IMR-90 (cell line): ENCODE measurements at regions not wholly inside any gene's neighbourhood (a gene's known extent, or its start where the extent isn't known, plus 50 kb on each side); places are given as distances from the start of the nearest gene placed in this dataset.

Source experiments
- ATAC-seq: fragments of 200-7000 bp; cut with Tn5 transposase; 2 replicates; pipeline ENCODE4 v1.9.1; 2020; ENCODE audit warnings: low read depth, mild to moderate bottlenecking, moderate library complexity
- BruUV-seq: library from RNA; stranded (reverse); fragments of 400-500 nt; replicated peaks from 2 replicates; lab custom pipeline; 2021; lab: Mats Ljungman, UMichigan
- CTCF ChIA-PET: fragments of 300-600 bp; formaldehyde crosslinking; extraction: SDS; loops from one replicate; lab custom pipeline; 2021; ENCODE audit warnings: antibody characterized with exemption; lab: Yijun Ruan, JAX
- POLR2A ChIA-PET: fragments of 300-600 bp; sonication (Branson Sonifier 250); formaldehyde crosslinking; loops from one replicate; lab custom pipeline; 2022; ENCODE audit warnings: antibody characterized with exemption; ENCODE audit not compliant: unreplicated experiment; lab: Charles Lee
- DNase-seq: peaks from one replicate; pipeline ENCODE4 v3.0.0; 2013
- H2AFZ ChIP-seq: replicated peaks from 2 replicates; pipeline ENCODE3; 2013; ENCODE audit warnings: low read length, mild to moderate bottlenecking; ENCODE audit not compliant: poor library complexity
- H2AK5ac ChIP-seq: 2 replicates; pipeline ENCODE4 v1.6.1; 2013; ENCODE audit warnings: low read depth, low read length, inconsistent platforms
- H2AK9ac ChIP-seq: replicated peaks from 2 replicates; pipeline ENCODE3; 2013; ENCODE audit warnings: mild to moderate bottlenecking, low read depth, low read length, moderate library complexity; ENCODE audit not compliant: poor library complexity
- H2BK120ac ChIP-seq: 2 replicates; pipeline ENCODE4 v1.6.1; 2013; ENCODE audit warnings: low read depth, low read length, inconsistent platforms
- H2BK15ac ChIP-seq: 3 replicates; pipeline ENCODE4 v1.6.1; 2013; ENCODE audit warnings: low read depth, low read length, inconsistent platforms
- H2BK20ac ChIP-seq: 2 replicates; pipeline ENCODE4 v1.6.1; 2013; ENCODE audit warnings: low read depth, mild to moderate bottlenecking, inconsistent platforms, low read length, moderate library complexity
- H2BK5ac ChIP-seq: 2 replicates; pipeline ENCODE4 v1.6.1; 2013; ENCODE audit warnings: mild to moderate bottlenecking, low read depth, low read length, inconsistent platforms; ENCODE audit not compliant: poor library complexity, severe bottlenecking
- H3K14ac ChIP-seq: replicated peaks from 2 replicates; pipeline ENCODE4 v1.6.1; 2013; ENCODE audit warnings: low read depth, low read length, inconsistent platforms
- H3K18ac ChIP-seq: 2 replicates; pipeline ENCODE4 v1.6.1; 2013; ENCODE audit warnings: low read depth, low read length, control low read depth
- H3K23ac ChIP-seq: 2 replicates; pipeline ENCODE4 v1.6.1; 2013; ENCODE audit warnings: low read depth, low read length, inconsistent platforms
- H3K27ac ChIP-seq: 2 replicates; pipeline ENCODE4 v1.5.1; 2013; ENCODE audit warnings: mild to moderate bottlenecking, control low read depth, low read length; ENCODE audit not compliant: insufficient read depth
- H3K27me3 ChIP-seq: 2 replicates; pipeline ENCODE4 v1.6.1; 2013; ENCODE audit warnings: low read length; ENCODE audit not compliant: control insufficient read depth, insufficient read depth
- H3K36me3 ChIP-seq: 2 replicates; pipeline ENCODE4 v1.6.1; 2013; ENCODE audit warnings: low read length, mixed read lengths; ENCODE audit not compliant: control insufficient read depth, insufficient read depth
- H3K4ac ChIP-seq: 2 replicates; pipeline ENCODE4 v1.6.1; 2013; ENCODE audit warnings: low read depth, low read length, inconsistent platforms
- H3K4me1 ChIP-seq: 2 replicates; pipeline ENCODE4 v1.6.1; 2013; ENCODE audit warnings: low read length, mixed read lengths; ENCODE audit not compliant: control insufficient read depth, insufficient read depth
- H3K4me2 ChIP-seq: 2 replicates; pipeline ENCODE4 v1.6.1; 2013; ENCODE audit warnings: low read depth, mild to moderate bottlenecking, control low read depth, low read length, moderate library complexity
- H3K4me3 ChIP-seq: 2 replicates; pipeline ENCODE4 v1.5.1; 2013; ENCODE audit warnings: low read depth, mild to moderate bottlenecking, control low read depth, low read length, moderate library complexity; ENCODE audit not compliant: insufficient read depth
- H3K56ac ChIP-seq: 2 replicates; pipeline ENCODE4 v1.6.1; 2013; ENCODE audit warnings: low read length, inconsistent platforms; ENCODE audit not compliant: insufficient read depth; ENCODE audit errors: extremely low read depth
- H3K79me1 ChIP-seq, 2 experiments: 2 replicates each; pipeline ENCODE4 v1.6.1; 2013; ENCODE audit warnings: low read length in 2 of 2, inconsistent platforms in 1 of 2, low read depth in 1 of 2
- H3K9ac ChIP-seq: 2 replicates; pipeline ENCODE4 v1.6.1; 2013; ENCODE audit warnings: low read depth, low read length, control low read depth
- H3K9me1 ChIP-seq: 2 replicates; pipeline ENCODE4 v1.6.1; 2013; ENCODE audit warnings: low read length, inconsistent platforms; ENCODE audit not compliant: insufficient read depth
- H3K9me3 ChIP-seq: 2 replicates; pipeline ENCODE4 v1.6.1; 2013; ENCODE audit warnings: low read length; ENCODE audit not compliant: control insufficient read depth, insufficient read depth
- H4K20me1 ChIP-seq: 2 replicates; pipeline ENCODE4 v1.6.1; 2013; ENCODE audit warnings: low read length, inconsistent platforms; ENCODE audit not compliant: insufficient read depth
- H4K5ac ChIP-seq: 2 replicates; pipeline ENCODE4 v1.6.1; 2013; ENCODE audit warnings: mild to moderate bottlenecking, low read depth, low read length, control low read depth
- H4K8ac ChIP-seq, 2 experiments: 2 replicates each; pipeline ENCODE4 v1.6.1; 2013; ENCODE audit warnings: low read depth in 2 of 2, low read length in 2 of 2, control low read depth in 1 of 2, inconsistent platforms in 1 of 2
- H4K91ac ChIP-seq: 2 replicates; pipeline ENCODE4 v1.6.1; 2013; ENCODE audit warnings: low read depth, low read length, inconsistent platforms; ENCODE audit not compliant: insufficient read depth
- BHLHE40 ChIP-seq: fragments of 150-350 bp; IDR thresholded peaks from 2 replicates; pipeline ENCODE4 v1.6.1; 2016; ENCODE audit warnings: mild to moderate bottlenecking, low read depth, low read length
- CEBPB ChIP-seq: IDR thresholded peaks from 2 replicates; pipeline ENCODE4 v1.6.1; 2012; ENCODE audit warnings: low read depth, low read length, improper control_type of control experiment
- CHD1 ChIP-seq: IDR thresholded peaks from 2 replicates; pipeline ENCODE4 v1.6.1; 2012; ENCODE audit warnings: low read depth, low read length, improper control_type of control experiment
- FOS ChIP-seq: fragments of 150-350 bp; IDR thresholded peaks from 2 replicates; pipeline ENCODE4 v1.6.1; 2016; ENCODE audit warnings: low read depth, low read length
- MAFK ChIP-seq: IDR thresholded peaks from 2 replicates; pipeline ENCODE4 v1.6.1; 2012; ENCODE audit warnings: low read depth, low read length, improper control_type of control experiment
- MAZ ChIP-seq: IDR thresholded peaks from 2 replicates; pipeline ENCODE4 v1.6.1; 2012; ENCODE audit warnings: low read depth, mild to moderate bottlenecking, low read length, improper control_type of control experiment, moderate library complexity, borderline replicate concordance
- MXI1 ChIP-seq: IDR thresholded peaks from 2 replicates; pipeline ENCODE4 v1.6.1; 2012; ENCODE audit warnings: low read depth, mild to moderate bottlenecking, low read length, moderate library complexity, borderline replicate concordance
- NFE2L2 ChIP-seq: fragments of 150-350 bp; IDR thresholded peaks from 2 replicates; pipeline ENCODE4 v1.6.1; 2016; ENCODE audit warnings: low read depth, mild to moderate bottlenecking, low read length
- POLR2A ChIP-seq: IDR thresholded peaks from 2 replicates; pipeline ENCODE4 v1.6.1; 2012; ENCODE audit warnings: mild to moderate bottlenecking, low read depth, low read length
- RAD21 ChIP-seq: IDR thresholded peaks from 2 replicates; pipeline ENCODE4 v1.6.1; 2012; ENCODE audit warnings: low read length, improper control_type of control experiment
- RCOR1 ChIP-seq: IDR thresholded peaks from 2 replicates; pipeline ENCODE4 v1.6.1; 2012; ENCODE audit warnings: mild to moderate bottlenecking, low read length, improper control_type of control experiment; ENCODE audit not compliant: insufficient replicate concordance
- RFX5 ChIP-seq: IDR thresholded peaks from 2 replicates; pipeline ENCODE4 v1.8.0; 2012; ENCODE audit warnings: low read depth, mild to moderate bottlenecking, low read length, moderate library complexity
- SMC3 ChIP-seq: fragments of 150-350 bp; IDR thresholded peaks from 2 replicates; pipeline ENCODE4 v1.6.1; 2016; ENCODE audit warnings: low read depth, mild to moderate bottlenecking, antibody characterized with exemption, low read length, moderate library complexity
- WGBS, 2 experiments: methylation state at CpG; one replicate each; pipeline versions ENCODE4 v1.1.5 to v1.1.7; 2013; ENCODE audit warnings: missing lambda C conversion rate in 2 of 2; ENCODE audit not compliant: insufficient read length in 1 of 2; ENCODE audit errors: extremely low coverage in 2 of 2; 5-methylcytosine and 5-hydroxymethylcytosine counted together
- dilution Hi-C: fragments of 300-500 bp; cut with HindIII; formaldehyde crosslinking; loops from one replicate; pipeline ENCODE4 v1.14.3; 2018; ENCODE audit warnings: low sequenced_read_pairs; ENCODE audit not compliant: unreplicated experiment
- in situ Hi-C: fragments of 300-500 bp; cut with MboI; formaldehyde crosslinking; loops from 3 replicates; pipeline ENCODE4 v1.14.3; 2019; ENCODE audit warnings: low sequenced_read_pairs, inconsistent platforms, mixed read lengths
- intact Hi-C: fragments of 100-400 bp; cut with micrococcal nuclease; formaldehyde crosslinking; loops from 2 replicates; pipeline ENCODE4 v1.10.0; 2022
- TF ChIP-seq, protein P1 (sequence below): conservative IDR thresholded peaks from 2 replicates; pipeline ENCODE4 v1.5.1; 2012; ENCODE audit warnings: mild to moderate bottlenecking, low read depth, low read length, improper control_type of control experiment

DNA sequence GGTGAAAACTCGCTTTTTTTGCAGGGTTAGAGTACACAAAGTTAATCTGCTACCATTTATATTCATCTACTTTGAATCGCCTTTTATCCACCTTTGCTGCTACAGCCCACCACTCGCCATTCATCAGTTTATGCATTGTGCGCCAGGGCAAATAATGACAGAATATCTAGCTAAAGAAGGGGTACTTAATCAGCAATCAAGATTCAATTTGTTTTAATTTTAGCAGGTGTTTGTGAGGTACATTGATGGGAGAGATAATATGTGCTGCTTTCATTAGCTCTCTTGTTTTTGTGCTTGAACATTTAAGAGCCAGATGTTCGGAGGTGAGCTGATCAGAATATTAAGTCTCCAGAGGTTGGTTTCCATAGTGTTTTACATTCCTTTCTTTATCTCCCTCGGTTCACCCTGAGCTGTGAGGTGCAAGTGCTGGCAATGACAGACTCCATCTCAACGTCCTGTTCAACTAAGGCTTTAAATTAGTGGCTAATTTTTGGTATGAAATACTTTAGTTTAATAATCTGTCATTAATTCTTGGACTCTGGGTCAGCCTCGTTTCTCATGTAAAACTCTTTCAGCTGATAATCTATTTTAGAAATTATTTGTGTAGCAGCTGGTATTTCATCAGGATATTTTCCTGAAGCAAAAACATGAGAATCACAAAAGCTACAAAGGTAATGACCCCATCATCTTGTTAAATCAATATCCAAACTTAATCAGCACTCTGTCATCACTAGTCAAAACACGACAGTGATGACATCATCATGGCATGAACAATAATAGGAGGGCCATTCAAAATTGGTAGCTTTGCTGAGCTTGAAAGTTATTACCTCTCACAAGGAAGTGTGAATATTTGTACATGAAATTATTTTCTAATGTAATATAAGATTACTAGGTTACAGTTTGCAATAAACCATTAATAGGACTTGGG, 479.9 kb upstream of the FANCL start (continued):
- TF ChIP-seq MAFK, result no peak

DNA sequence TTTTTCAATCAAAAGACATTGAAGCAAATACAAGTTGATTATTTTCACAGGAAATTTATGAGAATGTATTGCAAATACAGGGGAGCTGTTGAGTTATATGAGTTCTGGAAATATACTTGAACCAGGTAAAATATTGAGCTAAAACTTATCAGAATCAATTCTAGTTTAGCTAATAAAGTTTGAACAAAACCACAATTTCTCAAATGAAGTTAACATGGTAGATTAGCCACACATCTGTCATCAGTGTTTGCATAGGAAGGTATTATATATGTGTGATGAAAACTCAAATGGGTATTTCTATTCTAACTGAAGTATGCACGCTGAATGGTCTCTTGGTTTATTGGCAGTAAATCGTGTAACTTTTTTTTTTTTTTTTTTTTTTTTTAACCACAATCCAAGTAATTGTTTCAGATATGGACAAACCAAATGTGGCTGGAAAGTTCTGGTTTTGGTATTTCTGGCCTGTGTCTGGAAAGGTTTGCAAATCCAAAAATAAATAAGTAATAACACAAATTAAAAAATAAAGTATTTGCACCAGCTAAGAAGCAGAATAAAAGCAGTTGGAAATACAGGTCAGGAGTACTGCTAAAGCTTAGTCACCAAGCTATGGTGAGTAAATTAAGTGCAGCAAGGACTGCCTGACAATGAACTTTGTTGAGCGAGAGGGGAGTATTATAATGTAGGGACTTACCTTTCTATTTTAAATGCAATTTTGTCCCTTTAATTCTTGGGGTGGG, 479.1 kb upstream of the FANCL start:
- POLR2A ChIA-PET, result no interaction called here
- no CpG with 5 or more reads among the region's 3 CpGs for WGBS, 2 experiments
- no peak for TF ChIP-seq RFX5
- TF ChIP-seq BHLHE40, result no peak
- no peak for TF ChIP-seq MXI1
- TF ChIP-seq MAZ, result no peak
- no peak for TF ChIP-seq CEBPB
- no peak for TF ChIP-seq POLR2A
- no peak for TF ChIP-seq CHD1
- TF ChIP-seq RAD21, result no peak
- no peak for TF ChIP-seq NFE2L2
- TF ChIP-seq SMC3, result no peak
- no peak for TF ChIP-seq FOS
- TF ChIP-seq, protein P1, sequence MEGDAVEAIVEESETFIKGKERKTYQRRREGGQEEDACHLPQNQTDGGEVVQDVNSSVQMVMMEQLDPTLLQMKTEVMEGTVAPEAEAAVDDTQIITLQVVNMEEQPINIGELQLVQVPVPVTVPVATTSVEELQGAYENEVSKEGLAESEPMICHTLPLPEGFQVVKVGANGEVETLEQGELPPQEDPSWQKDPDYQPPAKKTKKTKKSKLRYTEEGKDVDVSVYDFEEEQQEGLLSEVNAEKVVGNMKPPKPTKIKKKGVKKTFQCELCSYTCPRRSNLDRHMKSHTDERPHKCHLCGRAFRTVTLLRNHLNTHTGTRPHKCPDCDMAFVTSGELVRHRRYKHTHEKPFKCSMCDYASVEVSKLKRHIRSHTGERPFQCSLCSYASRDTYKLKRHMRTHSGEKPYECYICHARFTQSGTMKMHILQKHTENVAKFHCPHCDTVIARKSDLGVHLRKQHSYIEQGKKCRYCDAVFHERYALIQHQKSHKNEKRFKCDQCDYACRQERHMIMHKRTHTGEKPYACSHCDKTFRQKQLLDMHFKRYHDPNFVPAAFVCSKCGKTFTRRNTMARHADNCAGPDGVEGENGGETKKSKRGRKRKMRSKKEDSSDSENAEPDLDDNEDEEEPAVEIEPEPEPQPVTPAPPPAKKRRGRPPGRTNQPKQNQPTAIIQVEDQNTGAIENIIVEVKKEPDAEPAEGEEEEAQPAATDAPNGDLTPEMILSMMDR, result no peak
- TF ChIP-seq RCOR1, result no peak

More for the DNA sequence above, 479.1 kb upstream of the FANCL start:
- in situ Hi-C loops (no loop called here), dilution Hi-C loops (no loop called here), intact Hi-C loops (no loop called here)
- no peaks in the 10 kb centered on the region for H3K9me1 ChIP-seq
- H4K5ac ChIP-seq, result no peak overlapping the region
- DNase-seq (no peak), ATAC-seq (no peak)
- H2BK20ac ChIP-seq, result no peak overlapping the region
- no peak overlapping the region for H3K56ac ChIP-seq
- no peak overlapping the region for H2AFZ ChIP-seq
- CTCF ChIA-PET, result interaction anchor here (0.6 to 1.3 kb wide), 3 partner anchors 12 to 1315 kb away, joined by 4 read pairs; no protein-coding TSS in a partner anchor
- H3K79me1 ChIP-seq, result no peaks in the 10 kb centered on the region
- H4K8ac ChIP-seq, result no peak overlapping the region
- H3K18ac ChIP-seq, result no peak overlapping the region
- H3K27me3 ChIP-seq, result no peaks in the 10 kb centered on the region
- H4K91ac ChIP-seq, result no peak overlapping the region
- no peak overlapping the region for H3K4me2 ChIP-seq
- no peak overlapping the region for H2BK120ac ChIP-seq
- H3K23ac ChIP-seq, result no peak overlapping the region
- no peak overlapping the region for H2AK5ac ChIP-seq
- H3K27ac ChIP-seq, result no peak overlapping the region
- H4K20me1 ChIP-seq, result no peaks in the 10 kb centered on the region
- H3K9ac ChIP-seq, result no peak overlapping the region
- no peaks in the 10 kb centered on the region for H3K4me1 ChIP-seq
- H3K14ac ChIP-seq, result no peak overlapping the region
- no peak overlapping the region for H2BK5ac ChIP-seq
- no peaks in the 10 kb centered on the region for H3K36me3 ChIP-seq
- no peak overlapping the region for H3K4ac ChIP-seq
- H2BK15ac ChIP-seq, result no peak overlapping the region
- no peak overlapping the region for H2AK9ac ChIP-seq
- no TSS peak for BruUV-seq
- H3K4me3 ChIP-seq, result no peak overlapping the region
- H3K9me3 ChIP-seq, result no peaks in the 10 kb centered on the region
